Dermis blood vessel endothelial cell (primary cell): ENCODE measurements at regions not wholly inside any gene's neighbourhood (a gene's known extent, or its start where the extent isn't known, plus 50 kb on each side); places are given as distances from the start of the nearest gene placed in this dataset.
"Not testable (repeated sequence)": the region's sequence is repeated elsewhere in the genome, so short reads cannot be mapped to it uniquely, and the experiment has no call there.

Source experiments
- DNase-seq: peaks from one replicate; pipeline ENCODE4 v3.0.0; 2010

- DNase-seq: no peak
These were observed 408.0 kb downstream of the RPS24 start for GRCh38 chr10:78441694-78442093.

GRCh38 chr10:78442836-78443550 lies 409.3 kb downstream of the RPS24 start:
- no peak for DNase-seq

- DNase-seq: no peak
These were observed 410.4 kb downstream of the RPS24 start for GRCh38 chr10:78443900-78444571.

- DNase-seq: not testable (repeated sequence)
These were observed 411.1 kb downstream of the RPS24 start for GRCh38 chr10:78444741-78445140.

DNA sequence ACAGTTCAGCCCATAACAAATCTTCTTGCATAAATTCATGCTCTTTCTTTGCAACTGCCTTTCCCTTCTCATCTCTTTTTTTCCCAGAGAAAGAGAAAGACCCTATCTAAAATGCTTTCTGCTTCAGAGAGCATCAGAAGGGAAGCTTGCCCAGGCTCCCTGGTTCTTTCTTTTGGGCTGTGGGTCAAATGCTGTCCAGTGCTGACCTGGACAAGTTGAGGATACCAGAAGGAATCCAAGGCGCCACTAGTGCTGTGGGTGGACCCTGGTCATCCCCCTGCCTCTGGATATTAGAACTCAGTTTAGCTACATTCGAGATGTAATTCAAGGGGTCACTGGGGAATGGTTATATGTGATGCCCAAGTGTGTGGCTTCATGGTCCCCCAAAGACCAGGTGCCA lies 411.6 kb downstream of the RPS24 start:
- DNase-seq: no peak

GRCh38 chr10:78448470-78448869 lies 414.8 kb downstream of the RPS24 start:
- no peak for DNase-seq

- DNase-seq: no peak
These were observed 415.3 kb downstream of the RPS24 start for GRCh38 chr10:78448994-78449418.

GRCh38 chr10:78449554-78449953 lies 415.9 kb downstream of the RPS24 start:
- DNase-seq: no peak

- no peak for DNase-seq
These were observed 416.6 kb downstream of the RPS24 start for GRCh38 chr10:78450239-78450638.

DNA sequence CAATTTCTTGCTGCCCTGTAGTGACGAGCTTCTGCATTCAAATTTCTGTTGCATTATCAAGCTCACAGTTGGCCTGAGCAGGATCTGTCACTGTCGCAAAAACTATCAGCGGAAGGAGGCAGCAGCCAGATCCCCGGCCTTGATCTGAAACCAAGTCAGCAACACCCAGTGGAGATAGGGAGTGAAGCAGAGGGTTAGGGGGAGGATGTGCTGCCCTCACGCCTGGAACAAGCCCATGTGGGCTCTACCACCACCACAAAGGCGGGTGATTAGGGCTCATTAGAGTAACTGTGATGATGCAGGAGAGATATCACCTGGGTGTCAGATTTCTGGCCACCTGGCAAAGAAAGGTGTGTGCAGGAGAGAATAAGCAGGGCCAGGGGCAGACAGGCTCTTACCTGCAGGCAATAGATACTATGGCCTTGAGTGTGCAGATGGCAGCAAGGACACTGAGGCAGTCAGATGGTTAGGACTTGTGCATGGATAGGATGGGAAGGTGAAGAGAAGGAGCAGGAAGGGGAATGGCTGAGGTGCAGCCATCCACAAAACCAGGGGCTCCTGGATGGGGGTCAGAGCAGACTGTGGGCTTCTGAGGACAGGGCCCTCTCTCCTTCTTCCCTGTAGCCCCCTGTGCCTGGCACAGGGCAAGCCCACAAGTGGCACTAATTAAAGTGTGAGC lies 417.3 kb downstream of the RPS24 start:
- DNase-seq: no peak

DNA sequence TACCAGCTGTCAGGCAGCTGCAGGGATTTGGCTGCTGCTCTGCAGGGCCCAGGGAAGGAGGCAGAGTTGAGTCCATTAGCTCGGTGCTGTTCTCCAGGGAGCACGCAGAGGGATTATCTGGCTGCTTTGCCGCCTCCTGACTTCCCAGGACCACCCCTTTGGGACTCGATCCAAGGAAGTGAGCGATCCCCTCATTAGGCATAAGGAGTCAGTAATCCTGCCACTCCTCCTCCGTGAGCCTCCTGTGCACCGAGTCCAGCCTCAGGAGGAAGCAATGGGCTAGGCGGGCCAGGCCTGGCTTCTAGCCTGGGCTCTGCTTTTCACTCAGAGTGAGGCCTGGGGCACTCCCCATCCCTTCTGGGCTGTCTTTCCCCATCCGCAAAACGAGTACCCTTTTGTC lies 417.9 kb downstream of the RPS24 start:
- peak; percentile 21 for DNase-seq

- no peak for DNase-seq
These were observed 420.5 kb downstream of the RPS24 start for GRCh38 chr10:78454123-78454645.

- DNase-seq: no peak
These were observed 421.6 kb downstream of the RPS24 start for GRCh38 chr10:78455236-78455635.

DNA sequence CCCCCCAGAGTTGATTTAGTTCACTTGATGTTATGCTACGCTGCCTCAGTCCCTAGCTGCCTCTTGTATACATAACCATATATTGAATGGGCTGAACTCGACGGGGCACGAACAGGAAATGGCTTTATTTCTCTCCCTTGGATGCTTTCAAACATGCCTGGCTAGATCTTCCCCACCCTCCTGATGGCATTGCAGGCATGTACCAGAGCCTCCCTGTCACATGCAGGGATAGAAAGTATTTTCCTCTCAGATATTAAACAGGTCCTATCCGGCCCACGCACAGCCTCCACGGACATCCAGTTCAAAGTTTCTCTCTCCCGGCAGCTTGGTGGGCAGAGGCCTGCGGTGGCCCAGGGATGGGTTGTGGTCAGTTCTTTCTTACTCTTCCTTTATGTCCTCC lies 422.1 kb downstream of the RPS24 start:
- DNase-seq: no peak

DNA sequence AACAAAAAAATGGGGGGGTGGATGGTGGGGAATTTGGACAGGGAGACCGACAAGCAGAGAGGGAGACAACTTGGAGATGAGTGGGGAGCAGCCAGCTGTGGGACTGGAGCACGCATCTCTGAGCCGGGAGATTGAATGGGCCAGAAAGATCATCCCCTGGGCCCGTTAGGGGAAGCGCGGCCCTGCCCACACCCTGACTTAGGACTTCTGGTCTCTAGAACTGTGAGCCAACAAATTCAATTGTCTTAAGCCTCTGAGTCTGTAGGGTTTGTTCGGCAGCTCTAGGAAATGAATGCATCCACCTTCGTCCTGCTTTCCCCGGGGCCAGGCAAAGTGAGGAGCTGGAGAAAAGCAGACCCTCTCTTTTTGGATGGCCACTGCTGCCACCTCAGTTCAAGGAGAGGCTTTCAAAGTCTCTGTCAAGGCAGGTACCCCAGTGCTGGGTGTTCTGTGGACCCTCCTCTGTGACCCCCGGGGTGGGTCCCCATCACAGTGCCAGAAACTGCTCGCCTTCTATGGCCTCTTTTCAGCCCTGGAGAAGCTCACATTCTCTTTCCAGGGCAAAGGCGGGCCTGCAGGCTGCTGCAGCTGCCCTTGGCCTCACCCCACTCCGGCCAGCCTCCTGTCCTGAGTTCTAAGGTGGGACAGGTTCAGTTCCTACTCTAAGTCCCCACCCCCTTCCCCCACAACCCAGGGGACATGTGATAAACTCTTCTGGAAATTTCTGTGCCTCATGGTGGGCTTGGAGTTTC lies 423.2 kb downstream of the RPS24 start:
- peak; percentile 63 for DNase-seq

- peak; percentile 73 for DNase-seq
These were observed 424.3 kb downstream of the RPS24 start for GRCh38 chr10:78457804-78458482.

- peak; percentile 88 for DNase-seq
These were observed 425.4 kb downstream of the RPS24 start for GRCh38 chr10:78458983-78459638.

DNA sequence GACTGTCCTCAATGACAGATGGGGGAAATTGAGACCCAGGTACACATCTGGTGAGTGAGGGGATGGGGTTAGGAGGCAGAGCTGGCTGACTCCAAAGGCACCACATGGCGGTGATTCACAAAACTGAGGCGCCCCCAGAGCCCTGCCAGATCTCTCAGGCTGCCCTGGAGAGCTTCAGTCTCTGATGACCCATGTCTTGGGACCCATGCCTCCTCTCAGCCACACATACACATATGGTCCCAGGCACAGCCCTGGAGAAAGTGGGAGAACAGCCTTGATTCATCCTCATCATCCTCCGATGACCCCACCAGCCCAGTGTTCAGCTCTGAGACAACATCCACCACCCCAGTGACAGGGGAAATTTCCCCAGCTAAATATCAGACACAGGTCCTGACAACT lies 426.0 kb downstream of the RPS24 start:
- no peak for DNase-seq

DNA sequence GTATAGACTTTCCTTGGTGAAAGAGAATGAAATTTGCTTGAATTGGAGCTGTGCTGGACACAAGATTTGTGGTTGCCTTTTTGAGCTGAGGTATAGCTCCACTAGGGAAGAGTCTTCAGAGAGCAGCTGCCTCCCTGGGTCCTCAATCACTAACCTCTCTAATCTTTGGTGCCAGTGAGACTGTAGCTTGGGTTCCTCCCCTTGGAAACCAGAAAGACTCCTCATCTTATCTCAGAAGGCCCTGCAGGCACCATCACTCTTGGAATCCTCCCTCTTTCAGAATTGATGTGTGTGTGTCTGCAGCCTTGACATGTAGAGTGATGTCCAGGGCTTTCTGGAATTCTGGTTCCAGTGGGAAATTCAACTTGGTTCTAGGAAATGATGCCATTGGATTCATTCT lies 426.5 kb downstream of the RPS24 start:
- DNase-seq: no peak

GRCh38 chr10:78461333-78461732 lies 427.7 kb downstream of the RPS24 start:
- DNase-seq: no peak

- no peak for DNase-seq
These were observed 428.5 kb downstream of the RPS24 start for GRCh38 chr10:78462176-78462575.
